Progenitor cell of endocrine pancreas (in vitro differentiated cells): ENCODE measurements at regions not wholly inside any gene's neighbourhood (a gene's known extent, or its start where the extent isn't known, plus 50 kb on each side); places are given as distances from the start of the nearest gene placed in this dataset.

ENCODE experiments used
- DNase-seq: peaks from one replicate; pipeline ENCODE4 v3.0.0; 2021; ENCODE audit warnings: low spot score; ENCODE audit not compliant: unreplicated experiment
- H3K27ac Mint-ChIP-seq: 2 replicates; pipeline ENCODE4 v1.8.0; 2021; ENCODE audit warnings: mild to moderate bottlenecking, moderate library complexity, mixed read lengths
- H3K27me3 Mint-ChIP-seq: 2 replicates; pipeline ENCODE4 v1.8.0; 2021; ENCODE audit warnings: mixed read lengths
- H3K36me3 Mint-ChIP-seq: 2 replicates; pipeline ENCODE4 v1.8.0; 2022; ENCODE audit warnings: mixed read lengths; ENCODE audit not compliant: insufficient read depth
- H3K4me1 Mint-ChIP-seq: 2 replicates; pipeline ENCODE4 v1.8.0; 2021; ENCODE audit warnings: low read depth, mixed read lengths
- H3K4me3 Mint-ChIP-seq: 2 replicates; pipeline ENCODE4 v1.8.0; 2021; ENCODE audit warnings: low read depth, mild to moderate bottlenecking, moderate library complexity, mixed read lengths
- H3K9me3 Mint-ChIP-seq: 2 replicates; pipeline ENCODE4 v1.8.0; 2021; ENCODE audit warnings: low read depth, mixed read lengths
- TF ChIP-seq, protein P1 (sequence below): fragments of 200-600 bp; sonication (generic); IDR thresholded peaks from one replicate; pipeline ENCODE4 v1.5.0; 2021; ENCODE audit warnings: antibody characterized with exemption, mild to moderate bottlenecking; ENCODE audit not compliant: unreplicated experiment

DNA sequence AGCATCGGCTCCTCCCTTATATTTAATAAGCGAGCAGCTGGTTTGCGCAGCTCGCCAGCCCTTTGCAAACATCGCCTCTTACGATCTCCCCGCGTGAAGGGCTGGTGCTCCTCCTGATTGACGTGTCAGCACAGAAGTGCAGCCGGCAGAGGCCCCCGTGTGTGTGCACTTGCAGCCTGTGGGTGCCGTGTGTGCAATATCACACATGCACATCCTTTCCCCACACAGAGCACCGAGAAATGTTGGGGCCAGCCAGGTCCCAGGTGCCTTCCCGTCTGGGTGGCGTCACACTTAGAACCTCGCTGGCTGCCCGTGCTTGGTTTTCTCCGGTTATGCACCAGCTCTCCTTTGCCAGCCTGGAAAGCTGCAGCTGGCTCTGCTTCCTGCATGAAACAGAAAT lies 126.6 kb upstream of the AJAP1 start:
- H3K27me3 Mint-ChIP-seq, result peaks cover 18% of the 10 kb centered on the region
- TF ChIP-seq, protein P1, sequence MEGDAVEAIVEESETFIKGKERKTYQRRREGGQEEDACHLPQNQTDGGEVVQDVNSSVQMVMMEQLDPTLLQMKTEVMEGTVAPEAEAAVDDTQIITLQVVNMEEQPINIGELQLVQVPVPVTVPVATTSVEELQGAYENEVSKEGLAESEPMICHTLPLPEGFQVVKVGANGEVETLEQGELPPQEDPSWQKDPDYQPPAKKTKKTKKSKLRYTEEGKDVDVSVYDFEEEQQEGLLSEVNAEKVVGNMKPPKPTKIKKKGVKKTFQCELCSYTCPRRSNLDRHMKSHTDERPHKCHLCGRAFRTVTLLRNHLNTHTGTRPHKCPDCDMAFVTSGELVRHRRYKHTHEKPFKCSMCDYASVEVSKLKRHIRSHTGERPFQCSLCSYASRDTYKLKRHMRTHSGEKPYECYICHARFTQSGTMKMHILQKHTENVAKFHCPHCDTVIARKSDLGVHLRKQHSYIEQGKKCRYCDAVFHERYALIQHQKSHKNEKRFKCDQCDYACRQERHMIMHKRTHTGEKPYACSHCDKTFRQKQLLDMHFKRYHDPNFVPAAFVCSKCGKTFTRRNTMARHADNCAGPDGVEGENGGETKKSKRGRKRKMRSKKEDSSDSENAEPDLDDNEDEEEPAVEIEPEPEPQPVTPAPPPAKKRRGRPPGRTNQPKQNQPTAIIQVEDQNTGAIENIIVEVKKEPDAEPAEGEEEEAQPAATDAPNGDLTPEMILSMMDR, result no peak
- DNase-seq, result no peak
- no peaks in the 10 kb centered on the region for H3K36me3 Mint-ChIP-seq
- no peak overlapping the region for H3K4me3 Mint-ChIP-seq
- H3K9me3 Mint-ChIP-seq, result no peaks in the 10 kb centered on the region
- H3K4me1 Mint-ChIP-seq, result peaks cover 10% of the 10 kb centered on the region
- H3K27ac Mint-ChIP-seq, result no peak overlapping the region

DNA sequence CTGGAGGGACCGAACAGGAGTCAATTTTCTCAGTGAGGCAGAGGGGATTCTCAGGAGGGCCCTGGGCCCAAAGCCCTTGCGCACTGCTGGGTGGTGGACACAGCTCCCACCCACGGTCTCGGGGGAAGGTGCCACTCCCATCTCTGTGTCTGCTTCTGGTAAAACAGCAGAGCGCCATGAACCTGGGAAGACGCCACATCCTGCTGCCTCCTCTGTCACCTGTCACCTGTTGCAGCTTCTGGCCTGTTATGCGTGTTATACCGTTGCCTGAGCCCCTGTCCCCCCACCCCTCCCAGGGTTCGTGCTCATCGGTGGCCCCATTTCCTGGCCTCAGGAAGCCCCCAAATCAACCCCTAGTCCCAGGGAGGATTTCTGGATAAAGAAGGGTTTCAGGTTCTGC lies 125.8 kb upstream of the AJAP1 start:
- H3K27ac Mint-ChIP-seq, result peak overlapping the region; percentile 16
- H3K4me1 Mint-ChIP-seq, result peaks cover 10% of the 10 kb centered on the region
- no peaks in the 10 kb centered on the region for H3K36me3 Mint-ChIP-seq
- TF ChIP-seq, protein P1, result no peak
- no peak overlapping the region for H3K4me3 Mint-ChIP-seq
- DNase-seq, result no peak
- no peaks in the 10 kb centered on the region for H3K9me3 Mint-ChIP-seq
- H3K27me3 Mint-ChIP-seq, result peaks cover 14% of the 10 kb centered on the region

DNA sequence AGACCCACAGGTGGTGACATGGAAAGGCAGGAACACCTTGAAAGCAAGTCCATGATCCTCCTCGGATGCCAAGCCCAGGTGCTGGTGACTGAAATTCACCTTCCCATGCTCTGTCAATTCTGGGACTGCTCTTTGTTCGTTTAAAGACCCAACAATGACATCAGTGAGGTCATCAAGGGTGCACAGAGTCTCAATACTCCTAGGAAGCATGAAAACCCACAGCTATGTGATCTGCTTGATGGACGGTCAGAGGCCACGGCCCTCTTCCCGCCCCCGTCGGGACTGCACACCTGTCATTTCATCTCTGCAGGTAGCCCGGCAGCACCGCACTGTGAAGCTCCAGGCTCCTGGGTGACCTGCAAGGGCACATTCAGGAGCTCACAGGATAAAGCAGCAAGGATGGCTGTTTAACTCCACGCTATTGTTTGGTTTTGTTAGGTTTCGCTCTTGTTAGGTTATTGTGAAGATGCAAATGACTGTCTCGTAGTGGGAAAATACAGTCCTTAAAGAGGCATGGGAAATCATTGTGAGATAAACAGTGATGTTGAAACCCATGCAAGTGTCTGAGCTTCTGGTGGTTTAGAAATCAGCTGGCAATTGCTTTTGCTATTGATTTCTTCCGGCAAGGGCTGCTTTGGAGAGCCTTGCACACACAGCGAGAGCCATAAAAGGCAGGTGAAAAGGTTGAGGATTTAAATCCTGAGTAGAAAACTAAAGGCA lies 124.8 kb upstream of the AJAP1 start:
- TF ChIP-seq, protein P1, result no peak
- Mint-ChIP-seq H3K4me1 (peaks cover 10% of the 10 kb centered on the region), H3K4me3 (peak overlapping the region; percentile 46), H3K27me3 (peaks cover 6% of the 10 kb centered on the region), H3K9me3 (no peaks in the 10 kb centered on the region), H3K36me3 (no peaks in the 10 kb centered on the region), H3K27ac (peak overlapping the region; percentile 83)
- no peak for DNase-seq

DNA sequence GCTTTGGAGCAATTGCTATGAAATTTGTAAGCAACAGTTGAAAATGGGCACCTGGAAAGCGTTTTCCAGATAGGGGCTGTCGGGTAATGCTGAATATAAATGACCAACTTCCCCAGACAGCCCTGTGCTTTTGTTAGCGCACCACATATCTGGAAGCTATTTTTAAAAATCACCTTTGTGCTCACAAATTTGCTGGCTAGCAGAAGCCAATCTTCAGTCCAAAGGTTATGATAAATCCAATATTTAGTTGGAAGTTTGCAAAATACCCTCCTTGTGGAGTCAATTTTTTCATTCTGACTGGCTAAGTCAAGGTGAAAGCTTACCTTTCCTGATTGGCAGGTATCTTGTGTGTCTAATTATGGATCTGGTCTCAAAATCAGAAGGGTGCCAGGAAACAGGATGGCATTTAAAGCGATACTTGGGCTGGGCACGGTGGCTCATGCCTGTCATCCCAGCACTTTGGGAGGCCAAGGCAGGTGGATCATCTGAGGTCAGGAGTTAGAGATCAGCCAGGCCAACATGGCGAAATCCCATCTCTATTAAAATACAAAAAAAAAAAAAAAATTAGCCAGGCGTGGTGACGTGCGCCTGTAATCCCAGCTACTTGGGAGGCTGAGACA lies 124.1 kb upstream of the AJAP1 start:
- no peak for DNase-seq
- H3K4me3 Mint-ChIP-seq, result peak overlapping the region; percentile 46
- no peaks in the 10 kb centered on the region for H3K9me3 Mint-ChIP-seq

DNA sequence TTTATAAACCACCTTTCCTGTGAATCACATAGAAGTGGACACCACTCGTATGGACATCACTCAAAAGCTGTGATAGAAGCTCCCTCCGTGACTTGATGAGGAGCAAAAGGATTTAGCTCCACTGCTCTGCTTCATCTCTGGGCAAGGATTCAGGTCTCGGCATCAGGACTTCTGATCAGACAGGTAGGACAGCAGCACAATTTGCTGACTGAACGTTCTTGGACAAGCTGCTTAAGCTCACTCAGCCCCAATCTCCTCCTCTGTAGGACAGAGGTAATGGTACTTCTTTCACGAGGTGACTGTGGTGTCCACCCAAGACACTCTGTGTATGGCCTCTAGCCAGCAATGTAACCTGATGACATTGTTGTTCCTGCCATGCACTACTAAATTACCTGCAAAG lies 122.6 kb upstream of the AJAP1 start:
- Mint-ChIP-seq H3K9me3 (no peaks in the 10 kb centered on the region), H3K27ac (no peak overlapping the region), H3K4me1 (peaks cover 10% of the 10 kb centered on the region), H3K27me3 (peaks cover 6% of the 10 kb centered on the region), H3K36me3 (no peaks in the 10 kb centered on the region), H3K4me3 (no peak overlapping the region)
- no peak for DNase-seq
- TF ChIP-seq, protein P1, result no peak

More for the DNA sequence above, 124.1 kb upstream of the AJAP1 start:
- Mint-ChIP-seq H3K27ac (peak overlapping the region; percentile 83), H3K4me1 (peaks cover 10% of the 10 kb centered on the region), H3K36me3 (no peaks in the 10 kb centered on the region), H3K27me3 (peaks cover 6% of the 10 kb centered on the region)
- TF ChIP-seq, protein P1, result no peak
